Panc1 (cell line): ENCODE measurements at regions not wholly inside any gene's neighbourhood (a gene's known extent, or its start where the extent isn't known, plus 50 kb on each side); places are given as distances from the start of the nearest gene placed in this dataset.

Experiments used
- ATAC-seq: fragments of 200-7000 bp; cut with Tn5 transposase; 2 replicates; pipeline ENCODE4 v1.9.1; 2020; ENCODE audit warnings: mild to moderate bottlenecking, moderate library complexity
- BruUV-seq: library from RNA; stranded (reverse); fragments of 400-500 nt; replicated peaks from 2 replicates; lab custom pipeline; 2021; lab: Mats Ljungman, UMichigan
- CTCF ChIA-PET: fragments of 300-600 bp; sonication (Branson Sonifier 250); formaldehyde crosslinking; loops from one replicate; lab custom pipeline; 2022; ENCODE audit warnings: antibody characterized with exemption; lab: Charles Lee
- POLR2A ChIA-PET: fragments of 300-600 bp; sonication (Branson Sonifier 250); formaldehyde crosslinking; loops from one replicate; lab custom pipeline; 2022; ENCODE audit warnings: antibody characterized with exemption; lab: Charles Lee
- DNase-seq: peaks from one replicate; pipeline ENCODE4 v3.0.0-alpha.2; 2010; ENCODE audit warnings: low read depth, low spot score
- H3K27ac ChIP-seq: 2 replicates; pipeline ENCODE4 v1.5.1; 2011; ENCODE audit warnings: mild to moderate bottlenecking, low read length, inconsistent platforms
- H3K27me3 ChIP-seq: fragments of 200-500 bp; sonication (Bioruptor generic); 2 replicates; pipeline ENCODE4 v1.6.0; 2014; ENCODE audit warnings: low read length, inconsistent platforms; ENCODE audit not compliant: control insufficient read depth, insufficient read depth
- H3K36me3 ChIP-seq: fragments of 200-500 bp; sonication (Bioruptor generic); 2 replicates; pipeline ENCODE4 v1.5.1; 2014; ENCODE audit warnings: inconsistent platforms, mild to moderate bottlenecking, low read length, moderate library complexity; ENCODE audit not compliant: control insufficient read depth, insufficient read depth
- H3K4me1 ChIP-seq: 2 replicates; pipeline ENCODE4 v1.5.1; 2011; ENCODE audit warnings: inconsistent platforms, mild to moderate bottlenecking, low read length, moderate library complexity; ENCODE audit not compliant: control insufficient read depth, insufficient read depth
- H3K4me3 ChIP-seq, 2 experiments: 2 replicates each; pipeline ENCODE4 v1.5.1; 2011 to 2012; ENCODE audit warnings: low read depth in 2 of 2, low read length in 2 of 2, mild to moderate bottlenecking in 2 of 2, inconsistent platforms in 1 of 2, moderate library complexity in 1 of 2
- H3K9me3 ChIP-seq: fragments of 200-500 bp; sonication (Bioruptor generic); 2 replicates; pipeline ENCODE4 v1.5.1; 2014; ENCODE audit warnings: low read depth, mild to moderate bottlenecking, inconsistent platforms, low read length, moderate library complexity; ENCODE audit not compliant: control insufficient read depth, insufficient read depth
- POLR2AphosphoS5 ChIP-seq: IDR thresholded peaks from 2 replicates; pipeline ENCODE4 v1.6.1; 2012; ENCODE audit warnings: mild to moderate bottlenecking, low read depth, low read length, moderate library complexity
- REST ChIP-seq, 2 experiments: IDR thresholded peaks; 2 replicates each; pipeline ENCODE4 v1.6.1; 2011 to 2012; ENCODE audit warnings: low read depth in 2 of 2, control low read depth in 1 of 2, low read length in 1 of 2, mild to moderate bottlenecking in 1 of 2, moderate library complexity in 1 of 2; ENCODE audit not compliant: insufficient read depth in 1 of 2
- SIN3A ChIP-seq: IDR thresholded peaks from 2 replicates; pipeline ENCODE4 v1.6.1; 2012; ENCODE audit warnings: low read depth, mild to moderate bottlenecking, low read length, moderate library complexity, borderline replicate concordance; ENCODE audit not compliant: insufficient read depth
- TCF7L2 ChIP-seq: IDR thresholded peaks from 2 replicates; pipeline ENCODE4 v1.6.1; 2011; ENCODE audit warnings: mild to moderate bottlenecking, low read depth, low read length, inconsistent platforms
- in situ Hi-C: cut with HindIII; loops from 2 replicates; pipeline ENCODE4 v1.10.0; 2016; ENCODE audit warnings: low sequenced_read_pairs, low pct_unique_long_range_greater_than_20kb
- intact Hi-C: fragments of 100-400 bp; cut with micrococcal nuclease; formaldehyde crosslinking; loops from one replicate; pipeline ENCODE4 v1.10.0; 2022; ENCODE audit not compliant: unreplicated experiment
- TF ChIP-seq, protein P1 (sequence below): fragments of 450-650 bp; IDR thresholded peaks from 2 replicates; pipeline ENCODE4 v1.5.1; 2017; ENCODE audit warnings: mild to moderate bottlenecking

GRCh38 chr9:680106-680505, 161.4 kb upstream of the DMRT1 start:
- ChIA-PET POLR2A (no interaction called here), CTCF (no interaction called here)
- Histone ChIP-seq H3K4me1 (no peaks in the 10 kb centered on the region), H3K36me3 (no peaks in the 10 kb centered on the region), H3K4me3 (no peak overlapping the region), H3K9me3 (no peaks in the 10 kb centered on the region), H3K27me3 (no peaks in the 10 kb centered on the region), H3K27ac (no peak overlapping the region)
- no peak for DNase-seq
- in situ Hi-C loops (no loop called here), intact Hi-C loops (no loop called here)
- BruUV-seq, result no TSS peak
- no peak for ATAC-seq
- TF ChIP-seq REST (IDR thresholded peaks at IDR 0.05; ENCODE audit: insufficient read depth in 1 of 2, low read depth in 2 of 2, low read length in 1 of 2), result no peak
- TF ChIP-seq TCF7L2, result no peak
- TF ChIP-seq POLR2AphosphoS5, result no peak
- TF ChIP-seq, protein P1, sequence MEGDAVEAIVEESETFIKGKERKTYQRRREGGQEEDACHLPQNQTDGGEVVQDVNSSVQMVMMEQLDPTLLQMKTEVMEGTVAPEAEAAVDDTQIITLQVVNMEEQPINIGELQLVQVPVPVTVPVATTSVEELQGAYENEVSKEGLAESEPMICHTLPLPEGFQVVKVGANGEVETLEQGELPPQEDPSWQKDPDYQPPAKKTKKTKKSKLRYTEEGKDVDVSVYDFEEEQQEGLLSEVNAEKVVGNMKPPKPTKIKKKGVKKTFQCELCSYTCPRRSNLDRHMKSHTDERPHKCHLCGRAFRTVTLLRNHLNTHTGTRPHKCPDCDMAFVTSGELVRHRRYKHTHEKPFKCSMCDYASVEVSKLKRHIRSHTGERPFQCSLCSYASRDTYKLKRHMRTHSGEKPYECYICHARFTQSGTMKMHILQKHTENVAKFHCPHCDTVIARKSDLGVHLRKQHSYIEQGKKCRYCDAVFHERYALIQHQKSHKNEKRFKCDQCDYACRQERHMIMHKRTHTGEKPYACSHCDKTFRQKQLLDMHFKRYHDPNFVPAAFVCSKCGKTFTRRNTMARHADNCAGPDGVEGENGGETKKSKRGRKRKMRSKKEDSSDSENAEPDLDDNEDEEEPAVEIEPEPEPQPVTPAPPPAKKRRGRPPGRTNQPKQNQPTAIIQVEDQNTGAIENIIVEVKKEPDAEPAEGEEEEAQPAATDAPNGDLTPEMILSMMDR, result no peak
- no peak for TF ChIP-seq SIN3A

- no TSS peak for BruUV-seq
- in situ Hi-C loops (no loop called here), intact Hi-C loops (no loop called here)
- H3K4me3 ChIP-seq, result no peak overlapping the region
- TF ChIP-seq REST (IDR thresholded peaks at IDR 0.05; ENCODE audit: insufficient read depth in 1 of 2, low read depth in 2 of 2, low read length in 1 of 2), result no peak
- TF ChIP-seq POLR2AphosphoS5, result no peak
- no peaks in the 10 kb centered on the region for H3K4me1 ChIP-seq
- no peak for ATAC-seq
- H3K27ac ChIP-seq, result no peak overlapping the region
- H3K36me3 ChIP-seq, result no peaks in the 10 kb centered on the region
- H3K27me3 ChIP-seq, result no peaks in the 10 kb centered on the region
- no peaks in the 10 kb centered on the region for H3K9me3 ChIP-seq
- ChIA-PET POLR2A (no interaction called here), CTCF (no interaction called here)
- no peak for DNase-seq
Observed at GRCh38 chr9:682633-683508, 158.6 kb upstream of the DMRT1 start.
